HG03457 (cell line): ENCODE measurements at regions not wholly inside any gene's neighbourhood (a gene's known extent, or its start where the extent isn't known, plus 50 kb on each side); places are given as distances from the start of the nearest gene placed in this dataset.

Source experiments
- ATAC-seq: cut with Tn5 transposase; IDR thresholded peaks from one replicate; pipeline ENCODE4 v1.9.1; 2021; ENCODE audit warnings: moderate number of reproducible peaks; ENCODE audit not compliant: unreplicated experiment

DNA sequence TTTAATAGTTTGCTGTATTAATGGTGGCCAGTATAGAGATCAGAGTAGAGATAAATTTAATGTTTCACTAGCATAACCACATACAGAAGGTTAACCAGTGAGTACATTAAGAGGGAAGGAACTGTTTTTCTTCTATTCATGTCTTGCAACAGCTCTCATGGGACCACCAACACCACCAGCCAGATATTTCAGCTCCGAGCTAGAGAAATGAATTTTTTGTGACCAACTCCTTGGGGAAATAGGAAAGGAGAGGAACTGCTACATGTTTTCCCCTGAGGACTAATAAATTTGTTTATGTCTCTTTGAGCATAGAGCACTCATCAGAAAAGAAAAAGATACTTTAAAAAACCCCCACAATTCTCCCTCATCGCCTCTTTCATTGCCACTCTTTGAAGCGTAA, 247.5 kb downstream of the MBNL1 start:
- ATAC-seq, result no peak

DNA sequence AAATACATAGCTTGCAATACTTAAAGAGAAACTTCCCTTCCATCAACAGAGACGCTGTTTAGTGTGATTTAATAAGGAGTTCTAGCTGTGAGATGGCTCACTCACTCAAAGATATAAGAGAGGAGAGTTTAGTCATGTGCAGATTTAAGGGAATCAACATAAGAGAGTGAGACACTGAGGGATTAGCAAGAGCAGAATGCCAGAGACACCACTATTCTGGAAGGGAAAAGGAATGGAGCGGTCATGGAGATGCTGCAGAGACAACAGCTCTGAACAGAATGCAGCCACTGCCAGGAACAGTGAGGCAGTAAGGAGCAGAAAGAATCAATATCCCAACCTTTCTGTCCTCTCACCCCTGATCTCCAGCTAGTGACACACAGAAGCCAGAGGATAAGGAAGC, 248.8 kb downstream of the MBNL1 start:
- no peak for ATAC-seq

DNA sequence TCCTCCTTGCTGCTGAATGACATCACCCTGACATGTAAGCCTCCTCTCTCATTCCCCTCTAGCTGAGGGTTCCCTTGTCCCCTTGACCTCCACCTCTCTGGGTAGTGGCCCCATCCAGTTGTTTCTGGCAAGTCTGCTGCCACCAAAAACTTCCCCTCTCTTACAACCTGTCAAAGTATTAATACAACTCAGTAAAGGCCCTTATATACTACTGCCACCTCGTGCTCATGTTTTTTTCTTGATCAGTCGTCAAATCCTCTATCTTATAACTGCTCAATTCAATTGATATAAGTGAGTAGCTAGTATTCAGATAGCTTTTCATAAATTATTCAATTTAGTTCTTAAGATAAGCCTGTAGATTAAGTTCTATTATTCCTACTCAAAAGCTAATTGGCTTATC, 249.6 kb downstream of the MBNL1 start:
- no peak for ATAC-seq

DNA sequence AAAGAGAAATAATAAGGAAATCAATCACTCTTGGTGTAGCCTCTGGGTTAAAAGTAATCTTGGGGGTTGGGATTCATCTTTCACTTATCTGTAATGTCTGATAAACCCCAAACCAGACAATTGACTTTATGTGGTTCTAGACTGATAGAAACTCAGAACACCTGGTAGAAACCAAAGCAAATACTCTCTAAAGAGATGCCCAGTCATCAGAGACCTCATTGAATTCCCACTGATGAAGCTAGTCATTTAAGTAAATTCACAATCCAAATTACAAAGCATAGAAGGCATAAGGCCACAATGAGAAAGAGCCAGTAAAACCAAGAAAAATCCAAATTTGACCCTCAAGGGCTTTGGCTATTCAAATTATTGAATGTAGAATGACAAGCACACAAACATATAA, 250.6 kb downstream of the MBNL1 start:
- peak; percentile 53 for ATAC-seq

DNA sequence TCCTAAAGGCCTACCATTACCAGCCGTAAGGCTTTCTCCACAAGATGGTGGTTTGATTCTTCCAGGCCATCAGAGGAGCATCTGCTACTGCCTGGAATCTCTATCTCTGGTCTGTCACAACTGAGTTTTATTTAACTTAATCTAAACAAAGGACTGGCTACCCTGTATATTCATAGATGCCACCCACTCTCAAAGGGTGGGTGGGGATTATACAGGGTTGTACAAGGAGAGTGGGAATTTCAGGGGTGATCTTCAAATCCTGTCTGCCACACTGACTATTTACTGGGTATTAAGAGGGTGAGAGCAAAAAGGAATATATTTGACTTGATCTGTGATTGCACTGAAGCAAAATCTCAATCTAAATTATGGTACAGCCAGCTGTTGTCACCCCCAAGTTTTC, 253.3 kb downstream of the MBNL1 start:
- ATAC-seq, result no peak

DNA sequence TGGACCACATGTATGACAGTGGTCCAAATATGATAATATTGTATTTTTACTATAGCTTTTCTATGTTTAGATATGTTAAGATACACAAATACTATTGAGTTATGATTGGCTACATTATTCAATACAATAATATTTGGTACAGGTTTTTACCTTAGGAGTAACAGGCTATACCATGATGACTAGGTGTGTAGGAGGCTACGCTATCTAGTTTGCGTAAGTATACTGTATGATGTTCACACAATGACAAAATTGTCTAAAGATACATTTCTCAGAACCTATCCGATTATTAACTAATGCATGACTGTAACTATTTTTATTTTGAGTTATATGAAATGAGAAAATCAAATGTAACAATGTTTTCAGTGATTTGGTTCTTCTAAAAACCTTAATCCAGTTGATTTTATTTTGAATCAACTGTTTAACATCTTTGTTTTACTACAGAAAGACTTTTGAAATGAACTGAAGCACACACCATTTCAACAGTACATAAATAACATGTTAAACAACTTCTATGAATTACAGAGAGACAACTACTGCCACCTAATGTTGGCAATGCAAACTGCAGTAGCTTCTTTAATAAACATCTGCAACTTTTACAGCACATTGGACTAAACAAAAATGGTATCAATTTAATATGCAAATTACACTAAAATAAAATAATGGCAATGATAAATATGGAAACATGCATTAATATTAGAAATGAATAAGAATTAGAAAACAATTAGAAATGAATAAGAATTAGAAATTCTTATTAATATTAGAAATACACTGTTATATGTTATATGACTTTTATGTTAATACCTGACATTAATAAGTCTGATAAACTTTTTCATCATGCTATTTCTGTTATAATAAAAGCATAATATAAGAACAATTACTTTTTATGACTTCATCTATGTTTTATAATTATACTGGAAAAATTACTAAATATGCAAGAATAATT, 255.7 kb downstream of the MBNL1 start:
- ATAC-seq, result no peak

DNA sequence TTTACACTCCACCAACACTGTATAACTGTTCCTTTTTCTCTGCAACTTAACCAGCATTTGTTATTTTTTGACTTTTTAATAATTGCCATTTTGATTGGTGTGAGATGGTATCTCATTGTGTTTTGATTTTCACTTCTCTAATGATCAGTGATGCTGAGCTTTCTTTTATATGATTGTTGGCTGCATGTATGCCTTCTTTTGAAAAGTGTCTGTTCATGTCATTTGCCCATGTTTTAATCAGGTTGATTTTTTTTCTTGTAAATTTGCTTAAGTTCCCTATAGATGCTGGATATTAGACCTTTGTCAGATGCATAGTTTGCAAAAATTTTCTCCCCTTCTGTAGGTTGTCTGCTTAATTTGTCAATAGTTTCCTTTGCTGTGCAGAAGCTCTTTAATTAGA, 263.0 kb downstream of the MBNL1 start:
- no peak for ATAC-seq

DNA sequence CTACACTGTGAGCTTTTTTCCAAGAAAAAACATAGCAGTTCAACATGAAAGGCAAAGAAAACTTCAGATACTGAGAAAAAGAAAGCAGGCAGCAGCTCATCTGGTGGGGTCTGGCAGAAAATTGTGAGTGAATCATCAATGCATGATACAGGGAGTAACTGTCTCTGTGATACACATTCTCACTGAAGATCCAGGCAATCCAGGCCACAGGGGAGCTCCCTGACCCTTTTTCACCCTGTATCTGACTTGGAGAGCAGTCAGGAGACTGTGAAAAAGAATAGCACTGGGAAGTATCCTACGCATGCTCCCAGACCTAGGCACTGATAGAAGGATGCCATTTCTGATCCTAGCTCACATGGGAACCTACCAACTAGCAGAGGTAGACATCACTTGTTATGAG, 269.8 kb downstream of the MBNL1 start:
- ATAC-seq, result no peak

DNA sequence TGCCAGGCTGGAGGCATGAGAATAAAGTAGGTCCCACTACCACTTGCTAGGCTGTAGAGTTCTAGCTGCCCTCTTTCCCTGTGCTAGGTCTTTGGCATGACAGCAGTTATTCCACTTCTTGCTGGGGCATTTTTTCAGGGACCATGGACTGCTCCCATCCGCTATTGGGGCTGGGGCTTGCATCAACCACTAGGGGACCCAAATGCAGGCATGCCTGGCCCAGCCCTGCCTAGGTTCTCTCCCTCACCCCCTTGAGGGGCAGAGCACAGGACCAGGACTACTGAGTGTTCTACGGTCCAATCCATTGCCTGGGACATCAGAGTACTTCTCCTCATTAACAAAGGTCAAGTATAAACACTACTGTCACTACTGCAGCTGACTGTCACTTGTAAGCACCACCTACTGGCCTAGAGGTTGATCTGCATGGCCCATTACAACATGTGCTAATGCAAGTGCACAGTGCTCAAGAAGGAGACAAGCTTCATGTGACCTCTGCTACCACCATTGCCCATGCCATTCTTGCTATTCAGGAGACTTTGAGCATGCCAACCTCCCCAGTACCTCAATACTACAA, 270.5 kb downstream of the MBNL1 start:
- no peak for ATAC-seq

DNA sequence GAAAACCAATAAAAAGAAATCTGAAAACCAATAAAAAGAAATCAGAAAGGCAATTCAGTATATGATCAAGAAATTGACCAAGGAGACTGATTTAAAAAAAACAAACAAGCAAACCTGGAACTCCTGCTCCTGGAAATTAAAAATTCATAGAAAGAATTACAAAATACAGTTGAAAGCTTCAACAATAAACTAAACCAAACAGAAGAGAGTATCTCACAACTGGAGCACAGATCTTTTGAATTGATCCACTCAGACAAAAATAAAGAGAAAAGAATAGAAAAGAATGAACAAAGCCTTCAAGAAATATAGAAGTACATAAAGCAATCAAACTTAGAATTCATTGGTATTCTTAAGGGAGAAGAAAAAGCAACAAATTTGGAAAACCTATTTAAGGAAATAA, 271.4 kb downstream of the MBNL1 start:
- no peak for ATAC-seq

DNA sequence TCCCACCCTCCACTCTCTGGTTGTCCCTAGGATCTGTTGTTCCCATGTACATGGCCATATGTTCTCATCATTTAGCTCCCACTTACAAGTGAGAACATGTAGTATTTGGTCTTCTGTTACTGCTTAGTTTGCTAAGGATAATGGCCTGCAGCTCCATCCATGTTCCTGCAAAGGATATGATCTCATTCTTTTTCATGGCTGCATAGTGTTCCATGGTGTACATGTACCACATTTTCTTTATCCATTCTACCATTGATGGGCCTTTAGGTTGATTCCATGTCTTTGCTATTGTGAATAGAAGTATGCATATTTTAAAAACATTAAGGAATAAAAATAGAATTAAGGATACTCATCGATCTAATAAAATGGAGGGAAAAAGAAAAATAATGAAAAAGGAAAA, 278.4 kb downstream of the MBNL1 start:
- no peak for ATAC-seq

DNA sequence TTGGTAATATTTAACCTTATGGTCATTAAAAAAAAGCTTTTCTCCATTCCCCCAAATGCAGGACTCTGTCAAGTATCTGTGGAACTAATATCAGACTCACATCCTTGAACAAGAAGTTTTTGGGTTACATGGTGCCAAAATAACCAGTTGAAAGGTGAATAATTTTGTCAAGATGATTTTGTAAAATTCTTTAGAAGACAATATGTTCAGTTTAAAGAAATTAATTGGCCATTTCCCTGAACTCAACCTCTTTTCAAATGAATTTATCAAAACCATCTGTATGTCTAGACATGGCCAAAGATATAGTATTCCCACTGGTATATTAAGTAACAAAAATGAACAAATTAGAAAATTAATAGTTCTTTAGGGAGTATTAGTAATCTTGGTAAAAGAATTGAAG, 280.5 kb downstream of the MBNL1 start:
- no peak for ATAC-seq

DNA sequence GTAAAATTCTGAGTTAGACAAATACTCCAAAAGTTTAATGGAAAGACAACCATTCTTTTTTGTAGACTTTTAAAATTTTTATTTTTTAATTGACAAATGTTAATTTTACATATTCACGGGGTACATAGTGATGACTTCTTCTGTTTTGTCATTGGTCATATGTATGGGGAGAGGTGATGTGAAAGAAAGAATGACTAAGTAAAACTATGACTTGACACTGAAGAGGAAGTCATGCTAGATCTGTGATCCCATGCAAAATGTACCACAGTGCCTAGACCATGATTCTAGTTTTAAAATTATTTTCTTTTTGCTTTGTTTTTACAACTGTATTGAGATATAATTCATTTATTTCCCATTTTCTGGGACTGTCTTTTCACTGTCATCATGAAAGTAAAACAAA, 281.6 kb downstream of the MBNL1 start:
- ATAC-seq, result no peak

DNA sequence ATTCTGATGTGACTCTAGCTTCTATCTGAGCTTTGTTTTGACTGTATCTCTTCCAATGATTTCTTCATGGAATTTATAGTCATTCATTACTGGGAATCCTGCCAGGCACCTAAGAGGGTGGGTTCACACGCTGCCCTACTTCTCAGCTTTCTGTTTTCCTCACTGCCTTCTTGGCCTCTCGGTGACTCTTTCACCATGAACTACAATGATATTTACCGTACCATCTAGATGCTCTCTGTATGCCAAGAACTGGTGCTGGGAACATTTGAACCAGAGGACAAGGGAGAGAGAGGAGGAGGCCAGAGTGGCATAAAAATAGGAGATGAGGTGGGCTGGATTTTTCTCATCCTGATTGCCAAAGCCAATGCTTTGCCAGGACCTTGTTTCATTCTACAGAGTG, 280.0 kb upstream of the P2RY1 start:
- no peak for ATAC-seq

DNA sequence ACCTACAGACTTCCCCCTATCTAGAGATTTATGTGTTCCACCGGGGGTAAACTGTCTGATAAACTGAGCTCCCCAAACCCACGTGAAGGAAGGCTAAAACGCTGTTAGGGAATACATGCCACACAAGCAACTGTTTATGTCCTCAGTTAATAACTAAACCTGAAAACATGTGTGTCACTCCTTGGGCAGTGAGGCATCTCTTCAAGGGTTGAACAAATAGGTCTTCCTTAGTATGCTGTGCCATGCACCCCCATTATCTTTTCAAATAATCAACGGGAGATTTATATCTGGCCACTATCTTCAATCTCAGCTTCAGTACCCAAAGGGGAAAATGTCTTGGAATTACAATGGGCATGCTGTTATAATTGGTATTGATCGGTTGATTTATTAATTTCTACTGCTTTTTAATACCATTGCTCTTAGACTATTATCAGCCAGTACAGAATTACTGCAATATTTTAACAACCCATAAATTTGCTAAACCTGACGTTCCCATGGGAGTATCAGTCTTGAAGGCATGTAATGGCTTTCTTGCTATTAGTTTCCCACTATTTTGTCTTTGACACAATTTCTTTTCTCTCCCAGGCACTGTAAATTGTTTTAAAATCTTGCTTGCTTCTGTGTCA, 279.2 kb upstream of the P2RY1 start:
- no peak for ATAC-seq

DNA sequence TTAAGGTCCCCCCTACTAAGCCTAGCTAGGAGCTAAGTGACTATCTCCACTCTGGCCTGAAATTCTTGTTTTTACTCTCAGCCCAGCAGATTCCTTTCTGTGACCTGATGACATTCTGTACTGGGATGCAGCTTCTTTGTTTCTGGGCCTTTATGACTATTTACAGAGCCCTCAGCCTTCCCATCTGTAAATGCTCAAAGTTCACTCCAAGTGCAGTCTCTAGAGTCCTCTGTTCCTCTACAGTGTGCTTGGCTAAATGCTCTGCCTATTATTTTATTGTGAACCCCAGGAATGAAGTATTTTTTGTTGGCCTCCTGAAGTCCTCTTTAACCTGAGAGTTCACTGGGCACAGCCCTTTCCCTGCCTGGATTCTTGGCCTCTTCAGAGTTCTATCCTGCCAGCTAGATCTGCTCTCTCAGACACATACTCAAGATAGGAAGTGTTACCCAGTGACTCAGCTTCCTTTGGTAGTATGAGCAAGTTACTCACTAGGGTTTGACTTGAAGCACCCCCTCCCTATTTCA, 278.1 kb upstream of the P2RY1 start:
- ATAC-seq, result no peak

DNA sequence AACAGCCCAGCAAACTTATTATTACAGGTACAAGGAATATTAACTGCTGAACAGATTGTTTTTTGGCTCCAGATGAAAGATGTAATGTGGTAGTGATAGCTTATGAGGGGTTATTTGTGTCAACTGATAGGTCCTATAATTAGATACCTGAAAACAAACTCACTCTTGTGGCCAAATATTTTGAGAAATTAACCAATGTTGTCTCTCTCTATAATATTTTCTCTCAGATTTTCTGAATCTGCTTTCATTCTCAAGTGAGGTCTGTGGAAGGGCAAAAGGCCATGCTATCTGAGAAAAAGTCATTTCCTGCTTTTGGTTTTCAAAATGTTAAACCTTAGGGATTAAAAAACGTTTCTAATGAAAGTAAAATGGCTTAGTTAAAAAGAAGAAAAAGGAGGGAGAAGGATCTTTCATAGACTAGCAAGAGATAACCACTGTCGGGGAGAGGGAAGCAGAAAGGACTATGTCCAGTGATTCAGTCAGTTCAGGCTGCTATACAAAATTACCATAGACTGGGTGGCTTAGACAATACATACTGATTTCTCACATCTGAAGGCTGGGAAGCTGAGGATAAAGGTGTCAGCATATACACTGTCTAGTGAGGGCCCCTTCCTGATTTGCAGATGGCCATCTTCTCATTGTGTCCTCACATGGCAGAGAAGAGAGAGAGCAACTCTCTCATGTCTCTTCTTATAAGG, 277.5 kb upstream of the P2RY1 start:
- no peak for ATAC-seq

DNA sequence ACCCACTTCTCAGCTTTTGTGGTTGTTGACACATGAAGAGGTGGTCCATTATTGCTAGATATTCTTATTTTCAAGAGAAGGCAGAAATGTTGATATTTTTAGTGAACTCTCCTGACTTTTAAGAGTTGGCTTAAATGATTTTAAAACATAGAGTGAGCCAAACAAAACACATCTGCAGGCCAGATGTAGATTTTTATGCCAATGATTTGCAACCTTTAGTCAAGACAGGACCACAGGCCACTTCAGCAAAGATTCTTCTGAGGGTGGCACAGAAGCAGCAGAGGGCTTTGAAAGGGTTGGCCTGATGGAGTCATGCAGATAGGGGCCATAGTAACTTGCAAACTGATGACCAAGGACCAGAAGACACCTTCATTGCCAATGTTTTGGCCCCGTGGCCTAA, 276.5 kb upstream of the P2RY1 start:
- no peak for ATAC-seq

DNA sequence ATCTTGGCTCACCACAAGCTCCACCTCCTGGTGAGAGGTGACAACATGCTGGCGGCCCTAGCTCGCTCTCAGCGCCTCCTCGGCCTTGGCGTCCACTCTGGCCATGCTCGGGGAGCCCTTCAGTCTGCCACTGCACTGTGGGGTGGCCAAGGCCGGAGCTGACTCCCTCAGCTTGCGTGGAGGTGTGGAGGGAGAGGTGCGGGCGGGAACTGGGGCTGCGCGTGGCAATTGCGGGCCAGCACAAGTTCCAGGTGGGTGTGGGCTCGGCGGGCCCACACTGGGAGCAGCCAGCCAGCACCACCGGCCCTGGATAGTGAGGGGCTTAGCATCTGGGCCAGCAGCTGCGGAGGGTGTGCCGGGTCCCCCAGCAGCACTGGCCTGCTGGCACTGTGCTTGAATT, 275.7 kb upstream of the P2RY1 start:
- no peak for ATAC-seq

DNA sequence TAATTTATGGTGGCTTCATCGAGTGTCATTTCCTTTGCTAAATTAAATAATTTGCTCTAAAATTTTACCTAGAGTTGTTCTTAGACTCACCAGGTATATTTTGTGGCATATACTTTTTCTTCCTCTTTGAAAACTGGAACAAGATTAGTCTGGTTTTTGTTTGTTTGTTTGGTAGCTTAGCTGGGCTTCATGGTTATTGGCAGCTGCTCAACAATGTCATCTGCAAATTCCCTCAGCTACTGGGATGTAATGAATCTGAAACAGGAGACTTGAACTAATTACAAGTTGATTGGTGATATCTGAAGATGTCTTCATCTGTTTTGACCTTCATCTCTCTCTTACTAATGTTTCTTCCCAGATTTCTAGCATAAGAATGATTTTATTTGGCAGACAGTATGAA, 270.5 kb upstream of the P2RY1 start:
- ATAC-seq, result no peak

DNA sequence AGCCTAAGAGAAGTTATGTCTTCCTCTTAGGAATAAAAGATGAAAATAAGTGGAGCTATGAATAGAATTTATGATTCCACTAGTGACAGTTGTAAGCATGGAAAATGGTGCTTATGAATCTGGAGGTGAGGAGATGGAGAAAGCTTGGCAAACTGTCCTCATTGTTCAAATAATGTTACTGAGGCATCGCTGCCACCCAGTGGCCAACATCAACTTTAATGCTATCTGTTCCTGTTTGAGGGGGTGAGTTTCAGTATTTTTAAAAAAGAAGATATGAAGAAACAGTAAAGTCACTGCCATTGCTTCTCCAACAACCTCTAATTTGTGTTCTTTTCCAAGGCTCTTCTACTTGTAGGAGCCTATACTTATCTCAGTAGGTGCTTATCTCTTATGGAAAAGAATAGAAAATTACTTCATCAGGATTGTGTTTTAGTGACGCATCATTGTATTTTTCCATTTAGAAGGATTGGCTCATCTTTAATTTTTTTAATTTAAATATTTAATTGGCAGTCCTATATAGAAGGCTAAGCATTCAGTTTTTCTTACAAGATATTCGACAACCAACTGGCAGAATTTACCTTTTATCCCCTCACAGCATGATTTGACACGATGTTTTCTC, 260.4 kb upstream of the P2RY1 start:
- ATAC-seq, result no peak
